ENCODE measurements at regions not wholly inside any gene's neighbourhood (a gene's known extent, or its start where the extent isn't known, plus 50 kb on each side); places are given as distances from the start of the nearest gene placed in this dataset.

DNA sequence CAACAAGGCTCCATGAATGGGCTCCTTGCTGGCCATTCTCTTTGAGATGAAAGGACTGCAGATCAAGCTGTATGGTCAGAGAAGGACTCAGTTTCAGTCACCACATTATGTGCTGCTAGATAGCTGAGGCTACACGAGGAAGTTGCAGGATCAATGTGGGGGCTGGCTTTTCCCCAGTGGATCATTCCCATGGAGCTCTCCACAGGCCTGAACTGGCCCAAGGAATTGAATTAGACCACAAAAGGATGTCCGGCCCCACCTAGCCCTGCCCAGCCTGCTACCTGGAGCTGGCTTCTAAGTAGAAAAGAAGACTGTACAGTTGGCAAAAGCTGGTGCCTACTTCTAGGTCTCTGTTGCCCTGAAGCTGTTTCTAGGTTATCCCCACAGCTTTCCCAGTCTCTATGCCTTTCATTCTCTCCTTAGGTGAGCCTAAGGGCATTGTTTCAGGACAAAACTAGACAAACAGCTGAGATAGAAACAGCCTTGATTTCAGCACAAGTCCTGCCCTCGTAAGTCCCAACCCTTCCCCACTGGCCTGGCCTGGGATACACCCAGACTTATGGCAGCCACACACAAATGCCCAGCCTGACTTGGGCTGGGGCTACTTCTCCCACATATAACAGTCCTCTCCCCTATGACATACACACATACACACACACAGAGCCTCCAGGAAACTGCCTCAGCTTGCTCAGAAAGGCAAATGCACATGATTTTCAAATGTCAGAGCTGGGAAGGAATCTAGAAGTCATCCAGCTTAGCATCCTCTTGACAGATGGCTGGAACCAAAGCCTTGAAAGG, 129.1 kb upstream of the NCAM1 start:
- Histone ChIP-seq H3K4me3 (ENCODE audit: low read depth, low read length) (no peak overlapping the region), H3K27me3 (ENCODE audit: control insufficient read depth, insufficient read depth, low read length) (no peaks in the 10 kb centered on the region), H3K36me3 (ENCODE audit: control insufficient read depth, insufficient read depth, low read length) (no peaks in the 10 kb centered on the region)
- TF ChIP-seq, protein P1, sequence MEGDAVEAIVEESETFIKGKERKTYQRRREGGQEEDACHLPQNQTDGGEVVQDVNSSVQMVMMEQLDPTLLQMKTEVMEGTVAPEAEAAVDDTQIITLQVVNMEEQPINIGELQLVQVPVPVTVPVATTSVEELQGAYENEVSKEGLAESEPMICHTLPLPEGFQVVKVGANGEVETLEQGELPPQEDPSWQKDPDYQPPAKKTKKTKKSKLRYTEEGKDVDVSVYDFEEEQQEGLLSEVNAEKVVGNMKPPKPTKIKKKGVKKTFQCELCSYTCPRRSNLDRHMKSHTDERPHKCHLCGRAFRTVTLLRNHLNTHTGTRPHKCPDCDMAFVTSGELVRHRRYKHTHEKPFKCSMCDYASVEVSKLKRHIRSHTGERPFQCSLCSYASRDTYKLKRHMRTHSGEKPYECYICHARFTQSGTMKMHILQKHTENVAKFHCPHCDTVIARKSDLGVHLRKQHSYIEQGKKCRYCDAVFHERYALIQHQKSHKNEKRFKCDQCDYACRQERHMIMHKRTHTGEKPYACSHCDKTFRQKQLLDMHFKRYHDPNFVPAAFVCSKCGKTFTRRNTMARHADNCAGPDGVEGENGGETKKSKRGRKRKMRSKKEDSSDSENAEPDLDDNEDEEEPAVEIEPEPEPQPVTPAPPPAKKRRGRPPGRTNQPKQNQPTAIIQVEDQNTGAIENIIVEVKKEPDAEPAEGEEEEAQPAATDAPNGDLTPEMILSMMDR (IDR thresholded peaks at IDR 0.05; ENCODE audit: insufficient read depth, low read length, poor library complexity, severe bottlenecking): no peak
- DNase-seq (ENCODE audit: low read depth): no peak

DNA sequence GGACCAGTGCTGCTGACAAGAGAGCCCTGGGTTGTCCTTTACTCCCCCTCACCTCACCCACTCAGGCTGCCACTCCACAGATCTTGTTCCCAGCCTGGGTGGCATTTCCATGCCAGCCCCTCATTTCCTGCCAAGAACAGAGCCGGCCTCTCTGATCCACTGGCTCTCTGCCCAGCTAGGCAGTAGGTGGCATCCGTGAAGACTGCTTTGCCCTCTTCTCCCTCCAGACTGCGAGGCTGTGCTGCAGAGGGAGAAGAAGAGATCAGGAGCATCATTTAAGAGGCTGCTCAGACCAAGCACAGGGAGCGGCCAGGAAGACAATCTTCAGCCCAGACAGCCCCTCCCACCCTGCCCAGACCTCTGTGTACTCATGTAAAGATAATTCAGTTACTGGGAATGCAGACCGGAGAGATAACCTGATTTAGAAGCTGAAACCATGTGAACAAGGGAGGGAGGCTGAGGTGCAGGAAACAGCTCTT, 126.9 kb upstream of the NCAM1 start:
- no peak for DNase-seq (ENCODE audit: low read depth)
- TF ChIP-seq, protein P1 (IDR thresholded peaks at IDR 0.05; ENCODE audit: insufficient read depth, low read length, poor library complexity, severe bottlenecking): no peak
- Histone ChIP-seq H3K27me3 (ENCODE audit: control insufficient read depth, insufficient read depth, low read length) (no peaks in the 10 kb centered on the region), H3K36me3 (ENCODE audit: control insufficient read depth, insufficient read depth, low read length) (no peaks in the 10 kb centered on the region), H3K4me3 (ENCODE audit: low read depth, low read length) (no peak overlapping the region)

DNA sequence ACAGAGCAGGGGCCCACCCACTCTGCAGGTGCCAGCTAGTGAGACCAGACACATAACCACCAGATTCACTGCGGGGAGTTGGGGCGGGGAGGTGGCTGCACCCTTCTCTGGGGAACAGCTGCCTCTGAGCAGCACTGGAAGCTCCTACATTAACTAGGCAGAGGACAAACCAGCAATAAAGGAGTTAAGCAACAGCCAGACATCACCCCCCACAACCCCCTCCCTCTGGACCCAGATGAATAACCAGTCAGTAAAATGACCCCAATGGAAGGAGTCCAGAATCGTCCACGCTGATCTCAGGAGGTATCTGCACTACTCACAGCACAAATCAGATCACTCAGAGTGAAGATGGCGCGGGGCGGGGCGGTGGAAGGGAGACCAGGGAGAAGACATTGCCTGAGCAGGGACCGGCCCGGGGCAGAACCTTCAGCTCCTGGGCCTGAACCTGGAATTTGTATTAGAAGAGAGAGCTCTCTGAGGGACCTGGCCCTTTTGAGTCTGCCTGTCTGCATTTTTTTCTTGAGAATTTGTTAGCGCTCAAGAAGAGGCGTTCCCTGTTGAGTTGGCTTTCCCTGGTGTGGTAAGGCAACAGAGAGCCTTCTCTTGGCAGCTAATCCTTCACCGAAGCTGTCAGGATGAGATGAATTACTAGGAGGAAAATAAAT, 125.5 kb upstream of the NCAM1 start:
- H3K27me3 ChIP-seq (ENCODE audit: control insufficient read depth, insufficient read depth, low read length): no peaks in the 10 kb centered on the region
- no peak overlapping the region for H3K4me3 ChIP-seq (ENCODE audit: low read depth, low read length)
- no peaks in the 10 kb centered on the region for H3K36me3 ChIP-seq (ENCODE audit: control insufficient read depth, insufficient read depth, low read length)
- no peak for DNase-seq (ENCODE audit: low read depth)
- TF ChIP-seq, protein P1 (IDR thresholded peaks at IDR 0.05; ENCODE audit: insufficient read depth, low read length, poor library complexity, severe bottlenecking): no peak

DNA sequence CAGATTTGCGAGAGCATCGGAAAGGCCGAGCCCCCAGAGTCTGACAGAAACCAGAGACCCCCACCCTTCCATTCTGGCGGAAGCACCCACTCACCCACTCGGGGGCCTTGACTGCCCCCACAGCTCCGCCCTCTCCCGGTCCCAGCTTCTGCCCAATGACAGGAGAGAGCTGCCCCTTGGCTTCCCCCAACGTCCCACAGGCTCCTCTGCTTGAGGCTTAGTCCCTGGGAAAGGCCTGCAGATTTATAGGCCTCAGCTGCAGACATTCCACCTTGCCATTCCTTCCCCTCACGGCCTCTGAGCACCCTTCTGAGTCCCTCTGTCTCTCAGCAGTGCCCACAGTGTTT, 125.0 kb upstream of the NCAM1 start:
- H3K27me3 ChIP-seq (ENCODE audit: control insufficient read depth, insufficient read depth, low read length): no peaks in the 10 kb centered on the region
- TF ChIP-seq, protein P1 (IDR thresholded peaks at IDR 0.05; ENCODE audit: insufficient read depth, low read length, poor library complexity, severe bottlenecking): no peak
- H3K36me3 ChIP-seq (ENCODE audit: control insufficient read depth, insufficient read depth, low read length): no peaks in the 10 kb centered on the region
- DNase-seq (ENCODE audit: low read depth): no peak
- no peak overlapping the region for H3K4me3 ChIP-seq (ENCODE audit: low read depth, low read length)

DNA sequence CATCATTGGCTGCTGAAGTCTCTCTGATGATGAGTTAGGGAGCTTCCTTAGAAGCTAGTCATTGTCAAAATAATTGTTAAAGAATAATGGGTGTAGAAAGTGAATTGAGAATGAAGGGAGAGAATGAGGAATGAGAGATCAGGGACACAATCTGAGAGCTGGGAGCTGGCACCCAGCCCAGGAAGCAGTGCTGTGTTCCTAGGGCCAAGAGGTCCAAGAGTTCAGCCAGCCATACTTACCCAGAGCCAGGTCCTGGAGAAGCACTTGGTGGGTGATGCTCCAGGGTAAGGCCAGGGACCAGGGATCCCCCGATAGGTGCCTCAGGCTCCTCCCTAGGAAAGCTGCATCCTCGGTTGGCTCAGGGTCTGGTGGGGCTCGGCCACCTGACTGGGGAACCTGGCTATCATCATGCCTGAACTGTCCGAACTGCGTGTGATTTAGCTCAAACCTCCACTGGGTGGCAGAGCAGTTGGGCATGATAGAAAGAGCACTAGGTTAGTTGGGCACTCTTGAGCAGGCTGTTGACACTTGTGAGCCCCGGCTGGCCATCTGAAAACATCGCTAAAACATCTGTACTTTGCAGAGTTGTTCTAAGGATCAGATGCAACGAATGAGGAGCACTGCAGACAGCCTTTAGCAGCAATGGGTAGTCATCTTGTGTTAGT, 123.9 kb upstream of the NCAM1 start:
- Histone ChIP-seq H3K27me3 (ENCODE audit: control insufficient read depth, insufficient read depth, low read length) (no peaks in the 10 kb centered on the region), H3K36me3 (ENCODE audit: control insufficient read depth, insufficient read depth, low read length) (no peaks in the 10 kb centered on the region), H3K4me3 (ENCODE audit: low read depth, low read length) (no peak overlapping the region)
- TF ChIP-seq, protein P1 (IDR thresholded peaks at IDR 0.05; ENCODE audit: insufficient read depth, low read length, poor library complexity, severe bottlenecking): no peak
- DNase-seq (ENCODE audit: low read depth): no peak
